ENCODE measurements at regions not wholly inside any gene's neighbourhood (a gene's known extent, or its start where the extent isn't known, plus 50 kb on each side); places are given as distances from the start of the nearest gene placed in this dataset.

DNA sequence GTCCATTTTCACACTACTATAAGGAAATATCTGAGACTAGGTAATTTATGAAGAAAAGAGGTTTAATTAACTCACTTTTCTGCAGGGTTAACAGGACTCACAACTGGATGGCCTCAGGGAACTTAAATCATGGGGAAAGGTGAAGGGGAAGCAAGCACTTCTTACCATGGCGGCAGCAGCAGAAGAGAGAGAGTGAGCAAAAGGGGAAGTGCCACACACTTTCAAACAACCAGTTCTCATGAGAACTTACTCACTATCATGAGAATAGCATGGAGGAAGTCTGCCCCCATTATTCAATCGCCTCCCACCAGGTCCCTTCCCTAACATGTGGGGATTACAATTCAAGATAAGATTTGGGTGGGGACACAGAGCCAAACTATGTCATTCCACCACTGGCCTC lies 55.1 kb upstream of the NETO1 start:
- TF ChIP-seq, protein P1, sequence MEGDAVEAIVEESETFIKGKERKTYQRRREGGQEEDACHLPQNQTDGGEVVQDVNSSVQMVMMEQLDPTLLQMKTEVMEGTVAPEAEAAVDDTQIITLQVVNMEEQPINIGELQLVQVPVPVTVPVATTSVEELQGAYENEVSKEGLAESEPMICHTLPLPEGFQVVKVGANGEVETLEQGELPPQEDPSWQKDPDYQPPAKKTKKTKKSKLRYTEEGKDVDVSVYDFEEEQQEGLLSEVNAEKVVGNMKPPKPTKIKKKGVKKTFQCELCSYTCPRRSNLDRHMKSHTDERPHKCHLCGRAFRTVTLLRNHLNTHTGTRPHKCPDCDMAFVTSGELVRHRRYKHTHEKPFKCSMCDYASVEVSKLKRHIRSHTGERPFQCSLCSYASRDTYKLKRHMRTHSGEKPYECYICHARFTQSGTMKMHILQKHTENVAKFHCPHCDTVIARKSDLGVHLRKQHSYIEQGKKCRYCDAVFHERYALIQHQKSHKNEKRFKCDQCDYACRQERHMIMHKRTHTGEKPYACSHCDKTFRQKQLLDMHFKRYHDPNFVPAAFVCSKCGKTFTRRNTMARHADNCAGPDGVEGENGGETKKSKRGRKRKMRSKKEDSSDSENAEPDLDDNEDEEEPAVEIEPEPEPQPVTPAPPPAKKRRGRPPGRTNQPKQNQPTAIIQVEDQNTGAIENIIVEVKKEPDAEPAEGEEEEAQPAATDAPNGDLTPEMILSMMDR (conservative IDR thresholded peaks at IDR 0.05; ENCODE audit: low read depth, low read length), result no peak
- H3K4me3 ChIP-seq (ENCODE audit: low read depth, low read length), result no peak overlapping the region
- no peak for DNase-seq (ENCODE audit: low read depth)

All from epithelial cell of proximal tubule (primary cell).